ENCODE measurements at regions not wholly inside any gene's neighbourhood (a gene's known extent, or its start where the extent isn't known, plus 50 kb on each side); places are given as distances from the start of the nearest gene placed in this dataset.

- no peak for DNase-seq
These were observed 58.9 kb upstream of the CNTN3 start for GRCh38 chr3:74673326-74673725.

DNA sequence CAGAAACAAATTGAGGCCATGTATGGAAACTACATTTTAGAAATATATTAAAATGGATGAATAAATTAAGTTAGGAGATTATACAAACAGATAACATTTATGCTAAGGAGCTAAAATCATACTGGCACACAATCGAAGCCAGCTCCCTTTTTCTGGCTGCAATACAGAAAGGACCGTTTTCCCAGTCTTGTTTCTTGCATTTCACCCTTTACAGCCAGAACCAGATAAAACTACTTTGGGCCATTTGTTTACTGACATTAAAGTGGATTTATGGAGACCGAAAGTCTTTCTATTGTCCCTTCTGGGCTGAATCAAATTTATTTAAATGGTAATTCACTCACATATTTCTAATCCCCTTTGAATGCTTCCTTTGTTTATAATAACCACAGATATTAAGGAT is 50.1 kb upstream of the CNTN3 start:
- no peak for DNase-seq

Measured in NCI-H345 (cell line).